H9 (cell line): ENCODE measurements at regions not wholly inside any gene's neighbourhood (a gene's known extent, or its start where the extent isn't known, plus 50 kb on each side); places are given as distances from the start of the nearest gene placed in this dataset.

Experiments
- DNase-seq: peaks from one replicate; pipeline ENCODE4 v3.0.0-alpha.2; 2017
- H2AFZ ChIP-seq: one replicate; pipeline ENCODE4 v1.6.1; 2013; ENCODE audit warnings: mild to moderate bottlenecking, low read length, control low read depth, moderate library complexity
- H2AK5ac ChIP-seq: 2 replicates; pipeline ENCODE4 v1.6.1; 2013; ENCODE audit warnings: low read length, control low read depth, mixed read lengths; ENCODE audit not compliant: insufficient read length
- H2BK120ac ChIP-seq: one replicate; pipeline ENCODE4 v1.6.1; 2013; ENCODE audit warnings: low read depth, mild to moderate bottlenecking, low read length, control low read depth, inconsistent platforms; ENCODE audit not compliant: poor library complexity, severe bottlenecking
- H2BK12ac ChIP-seq: 2 replicates; pipeline ENCODE4 v1.6.1; 2013; ENCODE audit warnings: low read length, control low read depth, mixed read lengths, low read depth; ENCODE audit not compliant: insufficient read length
- H2BK15ac ChIP-seq: 2 replicates; pipeline ENCODE4 v1.6.1; 2013; ENCODE audit warnings: low read depth, low read length, control low read depth
- H2BK20ac ChIP-seq: one replicate; pipeline ENCODE4 v1.6.1; 2013; ENCODE audit warnings: low read depth, mild to moderate bottlenecking, low read length, control low read depth, inconsistent platforms; ENCODE audit not compliant: poor library complexity, severe bottlenecking
- H2BK5ac ChIP-seq: 2 replicates; pipeline ENCODE4 v1.6.1; 2013; ENCODE audit warnings: low read length, control low read depth, mixed read lengths; ENCODE audit not compliant: insufficient read length
- H3K14ac ChIP-seq: 2 replicates; pipeline ENCODE4 v1.6.1; 2013; ENCODE audit warnings: low read length, control low read depth; ENCODE audit not compliant: insufficient read depth
- H3K18ac ChIP-seq: 2 replicates; pipeline ENCODE4 v1.6.1; 2013; ENCODE audit warnings: low read depth, mild to moderate bottlenecking, mixed read lengths, low read length, control low read depth; ENCODE audit not compliant: insufficient read length
- H3K23ac ChIP-seq: 2 replicates; pipeline ENCODE4 v1.6.1; 2013; ENCODE audit warnings: low read length, control low read depth, mixed read lengths, low read depth; ENCODE audit not compliant: insufficient read length
- H3K23me2 ChIP-seq: 2 replicates; pipeline ENCODE4 v1.6.1; 2013; ENCODE audit warnings: low read depth, mild to moderate bottlenecking, mixed read lengths, low read length, control low read depth; ENCODE audit not compliant: insufficient read length, poor library complexity, severe bottlenecking
- H3K27ac ChIP-seq: 2 replicates; pipeline ENCODE4 v1.5.1; 2013; ENCODE audit warnings: low read length, control low read depth, mixed read lengths, low read depth; ENCODE audit not compliant: insufficient read length
- H3K27me3 ChIP-seq: 2 replicates; pipeline ENCODE4 v1.6.1; 2013; ENCODE audit warnings: low read length, control low read depth, inconsistent platforms; ENCODE audit not compliant: insufficient read depth
- H3K4ac ChIP-seq: 2 replicates; pipeline ENCODE4 v1.6.1; 2013; ENCODE audit warnings: low read depth, mild to moderate bottlenecking, control low read depth, inconsistent platforms, low read length, moderate library complexity
- H3K4me1 ChIP-seq: 2 replicates; pipeline ENCODE4 v1.6.1; 2013; ENCODE audit warnings: low read length, control low read depth, inconsistent platforms; ENCODE audit not compliant: insufficient read depth
- H3K4me2 ChIP-seq: 2 replicates; pipeline ENCODE4 v1.6.1; 2013; ENCODE audit warnings: low read length, control low read depth, mixed read lengths; ENCODE audit not compliant: insufficient read length, insufficient read depth
- H3K56ac ChIP-seq: 2 replicates; pipeline ENCODE4 v1.6.1; 2013; ENCODE audit warnings: low read depth, mild to moderate bottlenecking, mixed read lengths, low read length, control low read depth; ENCODE audit not compliant: insufficient read length
- H3K79me1 ChIP-seq: 2 replicates; pipeline ENCODE4 v1.6.1; 2013; ENCODE audit warnings: low read depth, mild to moderate bottlenecking, moderate library complexity, low read length, control low read depth, inconsistent platforms; ENCODE audit not compliant: insufficient read depth, poor library complexity, severe bottlenecking
- H3K79me2 ChIP-seq: 2 replicates; pipeline ENCODE4 v1.6.1; 2013; ENCODE audit warnings: low read length, control low read depth, inconsistent platforms; ENCODE audit not compliant: insufficient read depth
- H3K9ac ChIP-seq: 2 replicates; pipeline ENCODE4 v1.6.1; 2013; ENCODE audit warnings: low read length, control low read depth, mixed read lengths; ENCODE audit not compliant: insufficient read length; ENCODE audit errors: extremely low read depth
- H3K9me3 ChIP-seq: one replicate; pipeline ENCODE4 v1.6.1; 2013; ENCODE audit warnings: low read depth, low read length, inconsistent platforms; ENCODE audit not compliant: control insufficient read depth
- H3T11ph ChIP-seq: one replicate; pipeline ENCODE4 v1.6.1; 2013; ENCODE audit warnings: mild to moderate bottlenecking, low read length, control low read depth, inconsistent platforms
- H4K20me1 ChIP-seq: one replicate; pipeline ENCODE4 v1.6.1; 2013; ENCODE audit not compliant: control insufficient read depth, insufficient read length, insufficient read depth
- H4K5ac ChIP-seq: 2 replicates; pipeline ENCODE4 v1.6.1; 2013; ENCODE audit warnings: low read depth, mild to moderate bottlenecking, mixed read lengths, low read length, control low read depth; ENCODE audit not compliant: insufficient read length
- H4K8ac ChIP-seq: replicated peaks from 2 replicates; pipeline ENCODE4 v1.6.1; 2013; ENCODE audit warnings: low read length, control low read depth, mixed read lengths, low read depth; ENCODE audit not compliant: insufficient read length
- H4K91ac ChIP-seq: 2 replicates; pipeline ENCODE4 v1.6.1; 2013; ENCODE audit warnings: low read depth, mild to moderate bottlenecking, moderate library complexity, mixed read lengths, low read length, control low read depth; ENCODE audit not compliant: insufficient read length
- H3K27ac Mint-ChIP-seq, 3 experiments: 2 replicates in 2 of 3; 3 replicates in 1 of 3; pipeline ENCODE4 v1.8.0; 2020 to 2021; ENCODE audit warnings: mixed read lengths in 3 of 3, mild to moderate bottlenecking in 1 of 3, moderate library complexity in 1 of 3
- H3K27me3 Mint-ChIP-seq: 2 replicates; pipeline ENCODE4 v1.8.0; 2021; ENCODE audit warnings: low read depth, mild to moderate bottlenecking, moderate library complexity, mixed read lengths
- H3K36me3 Mint-ChIP-seq, 3 experiments: 2 replicates in 2 of 3; 3 replicates in 1 of 3; pipeline ENCODE4 v1.8.0; 2020 to 2021; ENCODE audit warnings: low read depth in 3 of 3, mixed read lengths in 3 of 3; ENCODE audit not compliant: insufficient read depth in 1 of 3
- H3K4me1 Mint-ChIP-seq, 2 experiments: 2 replicates each; pipeline ENCODE4 v1.8.0; 2020; ENCODE audit warnings: mixed read lengths in 2 of 2
- H3K4me3 Mint-ChIP-seq, 2 experiments: 2 replicates in 1 of 2; 3 replicates in 1 of 2; pipeline ENCODE4 v1.8.0; 2020 to 2021; ENCODE audit warnings: mild to moderate bottlenecking in 2 of 2, mixed read lengths in 2 of 2, moderate library complexity in 1 of 2
- H3K9me3 Mint-ChIP-seq, 2 experiments: 2 replicates in 1 of 2; 3 replicates in 1 of 2; pipeline ENCODE4 v1.8.0; 2020; ENCODE audit warnings: mild to moderate bottlenecking in 2 of 2, mixed read lengths in 2 of 2, moderate library complexity in 1 of 2
- CTCF ChIP-seq: fragments of 200-600 bp; sonication (generic); conservative IDR thresholded peaks from 3 replicates; pipeline ENCODE4 v1.8.0; 2021; ENCODE audit warnings: antibody characterized with exemption, mild to moderate bottlenecking
- WGBS: extraction: QIAGEN DNeasy Blood & Tissue Kit; methylation state at CpG from one replicate; pipeline ENCODE4 v1.1.7; 2013; ENCODE audit warnings: missing lambda C conversion rate, low lambda C conversion rate, mixed read lengths; ENCODE audit not compliant: insufficient read length; ENCODE audit errors: extremely low coverage; 5-methylcytosine and 5-hydroxymethylcytosine counted together

- H3K4me1 Mint-ChIP-seq: peaks cover 2 to 3% of the 10 kb centered on the region in 2 experiments; a peak in 2 of 4 replicates
- H4K20me1 ChIP-seq: no peaks in the 10 kb centered on the region
- no peaks in the 10 kb centered on the region for H3K27me3 ChIP-seq
- H3K23me2 ChIP-seq: no peaks in the 10 kb centered on the region
- no peaks in the 10 kb centered on the region; the same call in 1 of the 2 replicates for H3K4me1 ChIP-seq
- no peak overlapping the region for H2BK120ac ChIP-seq
- H4K8ac ChIP-seq: no peak overlapping the region
- no peak for DNase-seq
- no peak overlapping the region for H3K18ac ChIP-seq
- WGBS: no CpG with 5 or more reads among the region's 1 CpG
- no peak overlapping the region; a peak in 1 of 7 replicates for H3K27ac Mint-ChIP-seq
- no peak overlapping the region for H3K9ac ChIP-seq
- H2AFZ ChIP-seq: no peak overlapping the region
- H3K79me2 ChIP-seq: no peaks in the 10 kb centered on the region
- no peak overlapping the region for H4K91ac ChIP-seq
- no peak overlapping the region for H3K27ac ChIP-seq
- H3K9me3 ChIP-seq: no peaks in the 10 kb centered on the region
- no peak overlapping the region for H2BK5ac ChIP-seq
- no peaks in the 10 kb centered on the region for H3K79me1 ChIP-seq
- no peak overlapping the region for H2AK5ac ChIP-seq
- peaks cover 0 to 2% (median 1%) of the 10 kb centered on the region in 3 experiments; a peak in 3 of 7 replicates for H3K36me3 Mint-ChIP-seq
- H3K4me3 Mint-ChIP-seq: no peak overlapping the region
- H3K14ac ChIP-seq: no peak overlapping the region
- no peak overlapping the region for H3K4ac ChIP-seq
- no peak overlapping the region for H3K56ac ChIP-seq
- no peak overlapping the region for H3K4me2 ChIP-seq
- no peak overlapping the region for H2BK12ac ChIP-seq
- H2BK20ac ChIP-seq: no peak overlapping the region
- H4K5ac ChIP-seq: no peak overlapping the region
- H3K27me3 Mint-ChIP-seq: peaks cover 2% of the 10 kb centered on the region; the same call in 1 of the 2 replicates
- no peak overlapping the region for H2BK15ac ChIP-seq
- H3K9me3 Mint-ChIP-seq: peaks cover 58 to 71% of the 10 kb centered on the region in 2 experiments
- H3K23ac ChIP-seq: no peak overlapping the region
- no peak overlapping the region for H3T11ph ChIP-seq
- no peak for TF ChIP-seq CTCF
Observed at GRCh38 chrX:40524423-40524822, 56.3 kb upstream of the ATP6AP2 start.
